ENCODE measurements at regions not wholly inside any gene's neighbourhood (a gene's known extent, or its start where the extent isn't known, plus 50 kb on each side); places are given as distances from the start of the nearest gene placed in this dataset.
A peak's percentile ranks its signal among the peaks of the same experiment; 100 is the strongest.

- Histone ChIP-seq H3K36me3 (ENCODE audit: control insufficient read depth in 1 of 2, insufficient read depth in 2 of 2, low read length in 2 of 2) (no peaks in the 10 kb centered on the region), H3K79me2 (ENCODE audit: insufficient read depth, low read length) (no peaks in the 10 kb centered on the region), H3K4me2 (ENCODE audit: low read length) (peak overlapping the region; percentile 31), H2AFZ (ENCODE audit: low read depth, low read length, poor library complexity, severe bottlenecking) (no peak overlapping the region), H3K27me3 (ENCODE audit: insufficient read depth, low read length) (0 out of 2 replicates have a peak, but pooled peaks cover 3% of the 10 kb centered on the region), H3K4me3 (replicated peaks in 1 of 2; ENCODE audit: low read depth in 1 of 2, low read length in 2 of 2) (no peak overlapping the region), H3K27ac (ENCODE audit: low read depth, low read length) (no peak overlapping the region), H3K4me1 (ENCODE audit: control insufficient read depth in 1 of 2, insufficient read depth in 2 of 2, low read length in 2 of 2) (peaks cover 23 to 36% of the 10 kb centered on the region in 2 experiments), H3K9ac (ENCODE audit: low read length) (no peak overlapping the region), H3K9me3 (ENCODE audit: control insufficient read depth in 1 of 2, insufficient read depth in 1 of 2, low read depth in 1 of 2, low read length in 2 of 2) (no peaks in the 10 kb centered on the region), H3K9me2 (ENCODE audit: insufficient read depth) (no peaks in the 10 kb centered on the region), H4K20me1 (ENCODE audit: insufficient read depth) (no peaks in the 10 kb centered on the region)
- POLR2A ChIA-PET = no interaction called here
- intact Hi-C loops (cut with micrococcal nuclease) = no loop called here
- RAD21 ChIA-PET (ENCODE audit: low non-redundant PET in 1 of 2, low total read pairs in 2 of 2, uncharacterized antibody in 2 of 2, unreplicated experiment in 2 of 2) = no interaction called here
- TF ChIP-seq POLR2A (IDR thresholded peaks at IDR 0.05; ENCODE audit: borderline replicate concordance, extremely low read depth, insufficient read depth, insufficient read length) = no peak
- no peak for TF ChIP-seq JUND (IDR thresholded peaks at IDR 0.05)
- TF ChIP-seq ATF3 (IDR thresholded peaks at IDR 0.05) = no peak
- DNase-seq (ENCODE audit: low read depth, low spot score) (no peak), ATAC-seq (no peak)
- CTCF ChIA-PET = no interaction called here
- no TSS peak for BruUV-seq (replicated peaks)
These were observed 365.5 kb upstream of the ID2 start for GRCh38 chr2:8316356-8316755.

- Histone ChIP-seq H2AFZ (ENCODE audit: low read depth, low read length, poor library complexity, severe bottlenecking) (no peak overlapping the region), H3K9me2 (ENCODE audit: insufficient read depth) (no peaks in the 10 kb centered on the region), H3K27ac (ENCODE audit: low read depth, low read length) (no peak overlapping the region), H4K20me1 (ENCODE audit: insufficient read depth) (no peaks in the 10 kb centered on the region), H3K36me3 (ENCODE audit: control insufficient read depth in 1 of 2, insufficient read depth in 2 of 2, low read length in 2 of 2) (no peaks in the 10 kb centered on the region), H3K4me3 (replicated peaks in 1 of 2; ENCODE audit: low read depth in 1 of 2, low read length in 2 of 2) (no peak overlapping the region), H3K9me3 (ENCODE audit: control insufficient read depth in 1 of 2, insufficient read depth in 1 of 2, low read depth in 1 of 2, low read length in 2 of 2) (no peaks in the 10 kb centered on the region), H3K79me2 (ENCODE audit: insufficient read depth, low read length) (no peaks in the 10 kb centered on the region), H3K9ac (ENCODE audit: low read length) (no peak overlapping the region), H3K4me1 (ENCODE audit: control insufficient read depth in 1 of 2, insufficient read depth in 2 of 2, low read length in 2 of 2) (peaks cover 19 to 31% of the 10 kb centered on the region in 2 experiments), H3K4me2 (ENCODE audit: low read length) (no peak overlapping the region), H3K27me3 (ENCODE audit: insufficient read depth, low read length) (0 out of 2 replicates have a peak, but pooled peaks cover 3% of the 10 kb centered on the region)
- POLR2A ChIA-PET = no interaction called here
- no peak for TF ChIP-seq SIN3A (IDR thresholded peaks at IDR 0.05; ENCODE audit: low read depth)
- TF ChIP-seq, protein P1, sequence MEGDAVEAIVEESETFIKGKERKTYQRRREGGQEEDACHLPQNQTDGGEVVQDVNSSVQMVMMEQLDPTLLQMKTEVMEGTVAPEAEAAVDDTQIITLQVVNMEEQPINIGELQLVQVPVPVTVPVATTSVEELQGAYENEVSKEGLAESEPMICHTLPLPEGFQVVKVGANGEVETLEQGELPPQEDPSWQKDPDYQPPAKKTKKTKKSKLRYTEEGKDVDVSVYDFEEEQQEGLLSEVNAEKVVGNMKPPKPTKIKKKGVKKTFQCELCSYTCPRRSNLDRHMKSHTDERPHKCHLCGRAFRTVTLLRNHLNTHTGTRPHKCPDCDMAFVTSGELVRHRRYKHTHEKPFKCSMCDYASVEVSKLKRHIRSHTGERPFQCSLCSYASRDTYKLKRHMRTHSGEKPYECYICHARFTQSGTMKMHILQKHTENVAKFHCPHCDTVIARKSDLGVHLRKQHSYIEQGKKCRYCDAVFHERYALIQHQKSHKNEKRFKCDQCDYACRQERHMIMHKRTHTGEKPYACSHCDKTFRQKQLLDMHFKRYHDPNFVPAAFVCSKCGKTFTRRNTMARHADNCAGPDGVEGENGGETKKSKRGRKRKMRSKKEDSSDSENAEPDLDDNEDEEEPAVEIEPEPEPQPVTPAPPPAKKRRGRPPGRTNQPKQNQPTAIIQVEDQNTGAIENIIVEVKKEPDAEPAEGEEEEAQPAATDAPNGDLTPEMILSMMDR (IDR thresholded peaks at IDR 0.05 in 2 of 3, conservative IDR thresholded peaks at IDR 0.05 in 1 of 3; ENCODE audit: borderline replicate concordance in 1 of 3, insufficient read depth in 1 of 3, low read depth in 2 of 3, low read length in 2 of 3) = no peak
- TF ChIP-seq CEBPB (IDR thresholded peaks at IDR 0.05; ENCODE audit: low read depth) = no peak
- TF ChIP-seq EZH2 (IDR thresholded peaks at IDR 0.05) = no peak
- no peak for TF ChIP-seq ATF3 (IDR thresholded peaks at IDR 0.05)
- TF ChIP-seq SRF (IDR thresholded peaks at IDR 0.05; ENCODE audit: low read depth) = no peak
- TF ChIP-seq EZH2phosphoT487 (IDR thresholded peaks at IDR 0.05; ENCODE audit: borderline replicate concordance) = no peak
- TF ChIP-seq POLR2AphosphoS5 (IDR thresholded peaks at IDR 0.05; ENCODE audit: low read depth, low read length) = no peak
- TF ChIP-seq, protein P2, sequence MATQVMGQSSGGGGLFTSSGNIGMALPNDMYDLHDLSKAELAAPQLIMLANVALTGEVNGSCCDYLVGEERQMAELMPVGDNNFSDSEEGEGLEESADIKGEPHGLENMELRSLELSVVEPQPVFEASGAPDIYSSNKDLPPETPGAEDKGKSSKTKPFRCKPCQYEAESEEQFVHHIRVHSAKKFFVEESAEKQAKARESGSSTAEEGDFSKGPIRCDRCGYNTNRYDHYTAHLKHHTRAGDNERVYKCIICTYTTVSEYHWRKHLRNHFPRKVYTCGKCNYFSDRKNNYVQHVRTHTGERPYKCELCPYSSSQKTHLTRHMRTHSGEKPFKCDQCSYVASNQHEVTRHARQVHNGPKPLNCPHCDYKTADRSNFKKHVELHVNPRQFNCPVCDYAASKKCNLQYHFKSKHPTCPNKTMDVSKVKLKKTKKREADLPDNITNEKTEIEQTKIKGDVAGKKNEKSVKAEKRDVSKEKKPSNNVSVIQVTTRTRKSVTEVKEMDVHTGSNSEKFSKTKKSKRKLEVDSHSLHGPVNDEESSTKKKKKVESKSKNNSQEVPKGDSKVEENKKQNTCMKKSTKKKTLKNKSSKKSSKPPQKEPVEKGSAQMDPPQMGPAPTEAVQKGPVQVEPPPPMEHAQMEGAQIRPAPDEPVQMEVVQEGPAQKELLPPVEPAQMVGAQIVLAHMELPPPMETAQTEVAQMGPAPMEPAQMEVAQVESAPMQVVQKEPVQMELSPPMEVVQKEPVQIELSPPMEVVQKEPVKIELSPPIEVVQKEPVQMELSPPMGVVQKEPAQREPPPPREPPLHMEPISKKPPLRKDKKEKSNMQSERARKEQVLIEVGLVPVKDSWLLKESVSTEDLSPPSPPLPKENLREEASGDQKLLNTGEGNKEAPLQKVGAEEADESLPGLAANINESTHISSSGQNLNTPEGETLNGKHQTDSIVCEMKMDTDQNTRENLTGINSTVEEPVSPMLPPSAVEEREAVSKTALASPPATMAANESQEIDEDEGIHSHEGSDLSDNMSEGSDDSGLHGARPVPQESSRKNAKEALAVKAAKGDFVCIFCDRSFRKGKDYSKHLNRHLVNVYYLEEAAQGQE (IDR thresholded peaks at IDR 0.05; ENCODE audit: low read depth) = no peak
- TF ChIP-seq ELF1 (IDR thresholded peaks at IDR 0.05; ENCODE audit: borderline replicate concordance, low read depth) = no peak
- TF ChIP-seq, protein P3, sequence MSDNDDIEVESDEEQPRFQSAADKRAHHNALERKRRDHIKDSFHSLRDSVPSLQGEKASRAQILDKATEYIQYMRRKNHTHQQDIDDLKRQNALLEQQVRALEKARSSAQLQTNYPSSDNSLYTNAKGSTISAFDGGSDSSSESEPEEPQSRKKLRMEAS (IDR thresholded peaks at IDR 0.05) = no peak
- intact Hi-C loops (cut with micrococcal nuclease) = no loop called here
- ATAC-seq = no peak
- RAD21 ChIA-PET (ENCODE audit: low non-redundant PET in 1 of 2, low total read pairs in 2 of 2, uncharacterized antibody in 2 of 2, unreplicated experiment in 2 of 2) = no interaction called here
- no TSS peak for BruUV-seq (replicated peaks)
- no peak for DNase-seq (ENCODE audit: low read depth, low spot score)
- CTCF ChIA-PET = no interaction called here
These were observed 364.4 kb upstream of the ID2 start for GRCh38 chr2:8317418-8317817.
